NCI-H1694 treated with DMSO at 0.1 percent for 48 hours (cell line): ENCODE measurements at regions not wholly inside any gene's neighbourhood (a gene's known extent, or its start where the extent isn't known, plus 50 kb on each side); places are given as distances from the start of the nearest gene placed in this dataset.

Source experiments
- DNase-seq: peaks from one replicate; lab custom pipeline; 2025; lab: John Stamatoyannopoulos, UW

DNA sequence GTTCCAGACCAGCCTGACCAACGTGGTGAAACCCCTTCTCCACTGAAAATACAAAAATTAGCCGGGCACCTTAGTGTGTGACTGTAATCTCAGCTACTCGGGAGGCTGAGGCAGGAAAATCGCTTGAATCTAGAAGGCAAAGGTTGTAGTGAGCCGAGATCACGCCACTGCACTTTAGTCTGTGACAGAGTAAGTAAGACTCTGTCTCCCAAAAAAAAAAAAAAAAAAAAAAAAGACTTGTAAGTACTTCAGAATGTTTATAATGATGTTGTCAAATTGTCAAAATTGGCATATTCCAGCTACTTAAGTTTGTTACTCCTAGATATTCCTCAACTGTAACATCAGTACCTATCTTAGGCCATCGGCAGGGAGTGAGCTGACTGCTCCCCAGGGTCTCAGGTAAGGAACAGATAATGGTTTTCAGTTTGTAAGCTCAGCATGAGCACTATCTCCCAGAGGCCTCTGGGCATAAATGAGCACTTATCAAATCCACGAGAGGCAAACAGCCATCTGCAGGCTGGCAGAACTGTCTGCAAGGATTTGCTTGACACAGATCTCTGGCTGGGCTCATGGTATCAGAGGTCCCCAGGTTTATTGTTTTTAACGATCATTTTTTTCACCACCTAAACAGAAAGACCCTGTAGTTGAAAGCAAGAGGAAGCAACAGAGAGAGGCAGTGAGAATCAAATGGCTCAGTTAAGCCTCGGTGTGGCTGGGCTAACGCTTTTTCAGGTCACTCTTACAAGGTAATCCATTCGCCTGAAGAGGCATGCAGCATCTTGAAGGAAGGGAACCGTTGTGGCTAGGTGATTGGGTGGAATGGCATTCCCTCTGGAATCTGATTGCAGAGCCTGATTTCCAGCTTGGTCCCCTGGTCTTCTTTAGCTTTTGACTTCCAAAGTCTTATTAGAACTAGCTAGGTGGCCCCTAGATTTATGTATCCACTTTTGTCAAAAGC lies 115.9 kb downstream of the LY86 start:
- no peak for DNase-seq

DNA sequence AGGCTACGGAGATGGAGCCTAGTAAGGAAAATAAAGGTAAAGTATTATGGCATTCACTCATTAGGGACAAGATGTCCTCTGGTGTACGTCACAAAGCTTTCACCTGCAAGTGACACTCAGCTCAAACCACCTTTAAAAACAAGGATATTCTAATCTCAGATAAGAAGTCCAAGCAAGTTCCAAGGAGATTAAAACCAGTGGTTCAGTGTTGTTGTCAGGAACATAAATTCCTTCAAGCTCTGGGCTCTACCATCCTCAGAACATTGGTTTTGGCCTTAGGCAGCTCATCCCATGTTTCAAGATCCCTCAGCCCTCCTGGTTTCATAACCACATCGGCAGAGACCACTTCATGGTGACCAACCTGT lies 116.5 kb downstream of the LY86 start:
- DNase-seq = no peak

- DNase-seq = no peak
Observed at GRCh38 chr6:6705915-6706675, 117.6 kb downstream of the LY86 start.

GRCh38 chr6:6707143-6707542 lies 118.6 kb downstream of the LY86 start:
- no peak for DNase-seq

DNA sequence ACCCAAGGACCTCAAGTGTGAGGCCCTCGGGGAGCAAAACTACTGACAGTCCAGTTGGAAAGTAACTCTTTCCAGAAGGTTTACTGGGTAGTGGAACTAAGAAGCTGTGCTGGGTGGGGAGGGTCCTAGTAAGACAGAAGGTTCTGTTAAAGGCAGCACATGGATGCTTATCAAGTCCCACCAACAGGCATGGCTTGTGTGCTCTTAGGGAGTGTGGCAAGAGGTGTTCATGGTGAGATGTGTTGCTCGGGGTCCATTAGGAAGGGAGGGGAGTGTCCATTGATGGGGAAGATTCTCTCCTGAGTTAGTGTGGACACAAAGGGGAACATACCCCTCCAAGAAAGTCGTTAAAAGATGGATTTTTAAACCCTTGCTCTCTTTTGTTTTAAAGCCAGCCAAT lies 120.6 kb downstream of the LY86 start:
- DNase-seq = no peak

DNA sequence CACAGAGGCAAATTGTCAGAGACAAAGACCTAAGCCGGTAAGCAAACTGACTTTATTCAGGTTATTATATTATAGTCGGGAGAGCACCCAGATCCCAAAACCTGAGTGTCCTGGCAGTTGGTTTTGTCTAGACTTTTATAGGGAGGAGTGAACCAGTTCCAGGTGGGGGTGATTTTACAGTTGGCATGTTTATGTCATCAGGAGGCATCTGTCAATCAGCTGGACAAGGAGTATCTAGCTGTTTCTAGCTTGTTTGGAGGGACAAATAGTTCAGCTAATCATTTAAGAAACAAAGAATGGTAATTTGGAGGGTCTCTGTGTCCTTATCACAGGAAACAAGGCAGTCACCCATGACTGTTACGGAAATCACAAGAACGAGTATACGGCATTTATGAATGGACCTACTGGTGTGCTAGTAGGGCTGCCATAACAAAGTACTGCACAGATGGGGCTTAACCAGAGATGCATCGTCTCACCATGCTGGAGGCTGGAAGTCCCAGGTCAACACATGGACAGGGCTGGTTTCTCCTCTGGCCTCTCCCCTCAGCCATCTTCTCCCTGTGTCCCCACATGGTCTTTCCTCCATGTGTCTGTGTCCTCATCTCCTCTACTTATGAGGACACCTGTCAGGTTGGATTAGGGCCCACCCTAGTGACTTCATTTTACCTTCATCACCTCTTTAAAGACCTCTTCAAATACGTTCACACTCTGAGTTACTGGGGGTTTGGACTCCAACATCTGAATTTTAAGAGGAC lies 122.7 kb downstream of the LY86 start:
- no peak for DNase-seq

DNA sequence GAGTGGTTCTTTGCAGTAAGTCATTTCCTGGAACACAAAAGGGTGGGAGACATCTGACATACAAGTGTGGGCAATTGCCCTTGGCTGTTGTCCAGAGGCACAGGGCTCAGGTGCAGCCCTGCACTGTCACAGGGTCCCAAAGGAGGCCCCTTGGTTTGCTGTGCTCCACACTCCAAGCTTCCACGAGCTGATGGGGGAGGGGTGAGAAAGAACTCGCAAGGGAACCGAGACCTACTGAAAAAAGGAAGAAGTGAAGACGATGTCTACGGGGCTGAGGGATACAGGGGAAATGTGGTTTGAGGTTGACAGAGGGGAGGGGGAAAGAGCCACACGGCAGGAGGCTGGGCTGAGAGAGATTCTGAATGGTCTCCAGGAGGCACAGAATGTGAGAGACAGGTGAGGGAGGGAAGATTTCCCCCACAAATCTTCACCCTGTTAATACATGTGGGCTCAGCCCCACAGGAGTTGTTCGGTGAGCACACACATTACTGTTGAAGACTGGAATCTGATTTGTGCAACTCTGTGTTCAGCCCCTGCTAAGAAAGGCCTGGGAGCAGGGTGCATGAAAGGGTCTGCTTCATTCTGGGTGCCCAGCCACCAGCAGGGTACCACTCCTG lies 123.4 kb downstream of the LY86 start:
- DNase-seq = no peak

DNA sequence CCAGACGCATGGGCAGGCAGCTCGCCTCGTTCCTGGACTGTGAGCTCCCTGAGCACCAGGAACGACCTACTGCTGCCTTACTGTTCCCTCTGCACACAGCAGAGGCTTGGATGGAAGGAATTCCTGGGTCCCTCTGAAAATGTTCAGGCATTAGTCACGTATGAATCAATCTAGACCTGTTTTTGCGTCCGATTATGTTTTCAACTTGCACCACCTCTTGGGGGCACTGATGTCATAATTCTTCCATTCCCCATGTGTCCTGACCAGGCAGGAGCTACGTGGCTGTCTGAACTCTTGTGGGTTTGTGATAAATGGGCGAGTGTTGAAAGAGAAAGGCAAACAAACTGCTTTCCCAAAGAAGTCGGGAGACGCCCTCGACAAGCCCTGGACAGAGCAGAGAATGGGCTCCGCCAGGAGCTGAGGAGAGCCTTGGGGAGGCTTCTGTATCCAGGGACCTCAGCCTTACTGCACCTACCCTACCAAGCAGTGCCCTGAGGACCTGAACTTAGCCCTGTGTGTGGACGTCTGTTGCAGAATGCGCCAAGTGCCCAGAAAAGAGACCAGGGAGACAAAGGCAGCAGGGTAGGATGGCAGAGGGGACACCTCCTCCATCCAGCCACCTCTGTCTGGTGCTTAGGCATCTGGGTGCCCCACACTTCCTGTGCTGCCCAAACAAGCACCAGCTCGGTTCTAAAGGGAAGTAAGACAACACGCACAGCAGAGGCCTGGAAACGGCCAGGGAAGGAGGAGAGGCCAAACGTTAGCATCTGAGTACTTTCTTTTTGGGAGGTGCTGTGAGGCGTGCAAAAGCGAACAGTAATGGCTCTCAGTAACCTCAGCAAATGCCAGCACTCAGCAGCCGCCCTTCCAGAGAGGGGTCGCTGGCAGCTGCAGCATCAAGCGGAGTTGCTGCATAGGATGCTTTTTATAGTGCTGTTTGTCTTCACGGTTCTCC lies 124.2 kb downstream of the LY86 start:
- DNase-seq = no peak

DNA sequence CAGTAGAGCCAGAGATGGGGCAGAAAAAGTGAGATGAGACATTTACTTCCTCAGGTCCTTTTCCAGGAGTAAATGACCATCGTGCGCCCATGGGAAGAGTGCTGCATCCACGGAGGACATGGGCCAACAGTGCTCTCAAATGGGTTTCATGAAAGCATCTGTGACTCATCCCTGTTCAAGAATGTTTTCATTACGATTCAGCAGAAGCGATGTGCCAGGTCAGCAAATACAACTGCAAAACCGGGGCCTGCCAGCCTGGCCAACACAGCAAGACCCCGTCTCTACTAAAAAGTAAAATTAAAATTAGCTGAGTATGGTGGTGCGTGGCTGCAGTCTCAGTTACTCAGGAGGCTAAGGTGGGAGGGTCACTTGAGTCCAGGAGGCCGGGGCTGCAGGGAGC lies 125.1 kb downstream of the LY86 start:
- no peak for DNase-seq

- DNase-seq = no peak
Observed at GRCh38 chr6:6714118-6714897, 125.8 kb downstream of the LY86 start.

- DNase-seq = no peak
Observed at GRCh38 chr6:6714953-6715352, 126.4 kb downstream of the LY86 start.

- DNase-seq = no peak
Observed at GRCh38 chr6:6715465-6715864, 126.9 kb downstream of the LY86 start.

DNA sequence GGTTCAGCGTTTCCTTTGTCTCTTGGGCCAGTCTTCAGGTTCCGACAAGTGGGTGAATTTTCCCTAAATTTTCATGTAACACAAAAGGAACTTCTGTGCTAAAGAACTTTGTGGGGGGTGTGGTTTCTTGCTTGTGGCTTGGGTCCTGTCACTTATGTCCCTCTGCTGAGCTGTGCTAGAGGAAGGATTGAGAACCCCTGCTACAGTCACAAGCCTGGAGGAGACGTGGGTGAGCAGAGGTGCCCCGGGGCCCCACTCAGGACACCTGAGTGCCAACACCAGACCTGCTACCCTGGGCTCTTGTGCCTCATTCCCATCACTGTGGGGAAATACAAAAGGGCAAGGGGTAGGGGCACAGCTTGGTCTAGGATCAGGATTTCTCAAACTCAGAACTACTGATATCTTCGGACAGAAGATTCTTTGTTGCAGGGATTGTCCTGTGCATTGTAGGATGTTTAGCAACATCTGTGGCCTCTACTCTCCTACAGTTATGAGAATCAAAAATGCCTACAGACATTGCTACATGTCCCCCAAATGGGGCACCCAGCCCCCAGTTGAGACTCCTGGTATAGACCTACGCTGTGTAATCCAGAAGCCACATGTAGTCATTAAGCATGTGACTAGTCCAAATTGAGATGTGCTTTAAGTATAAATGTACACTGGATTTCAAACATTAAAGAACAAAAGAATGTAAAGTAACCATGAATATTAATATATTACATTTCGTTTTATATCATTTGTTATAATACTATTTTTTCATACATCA lies 128.7 kb downstream of the LY86 start:
- DNase-seq = no peak

DNA sequence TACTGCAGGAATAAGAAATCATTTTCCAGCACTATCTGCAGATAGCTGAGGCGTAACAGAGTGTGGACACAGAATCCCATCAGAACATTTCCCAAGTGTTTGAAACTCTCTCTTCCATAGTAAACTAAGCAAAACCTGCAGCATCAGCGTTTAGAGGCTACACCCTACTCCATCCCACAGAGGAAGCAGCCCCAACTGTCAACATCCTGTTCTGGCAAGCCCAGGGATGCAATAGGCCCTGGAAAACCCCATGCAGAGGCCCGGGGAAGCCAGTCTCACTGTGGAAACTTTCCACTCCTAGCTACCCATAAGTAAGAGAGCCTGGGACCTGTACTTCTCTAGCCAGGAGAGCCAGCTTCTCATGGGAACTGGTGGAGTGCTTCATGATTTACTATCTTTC lies 129.4 kb downstream of the LY86 start:
- no peak for DNase-seq

- DNase-seq = no peak
Observed at GRCh38 chr6:6721606-6722005, 133.1 kb downstream of the LY86 start.

GRCh38 chr6:6722195-6722594 lies 133.7 kb downstream of the LY86 start:
- DNase-seq = no peak

- DNase-seq = no peak
Observed at GRCh38 chr6:6723361-6723760, 134.8 kb downstream of the LY86 start.

GRCh38 chr6:6723921-6724538 lies 135.5 kb downstream of the LY86 start:
- DNase-seq = no peak
